Natural killer cell (primary cell): ENCODE measurements at regions not wholly inside any gene's neighbourhood (a gene's known extent, or its start where the extent isn't known, plus 50 kb on each side); places are given as distances from the start of the nearest gene placed in this dataset.
A peak's percentile ranks its signal among the peaks of the same experiment; 100 is the strongest.
"Not testable (repeated sequence)": the region's sequence is repeated elsewhere in the genome, so short reads cannot be mapped to it uniquely, and the experiment has no call there.

Source experiments
- ATAC-seq, 3 donors: fragments of 150-1000 bp in 2 of 3; fragments of 200-7000 bp in 1 of 3; cut with Tn5 transposase; 1 replicate in 1 of 3; 2 replicates in 2 of 3; pipeline ENCODE4 v1.10.0; 2021; ENCODE audit warnings: mild to moderate bottlenecking in 2 of 3, moderate library complexity in 2 of 3
- DNase-seq, 2 donors: peaks; one replicate each; pipeline versions ENCODE4 v3.0.0 to v3.0.0-alpha.2; 2013 to 2021; ENCODE audit warnings: mixed read lengths in 1 of 2
- H3K27ac ChIP-seq: one replicate; pipeline ENCODE4 v1.5.1; 2013; ENCODE audit warnings: mild to moderate bottlenecking, low read length
- H3K27me3 ChIP-seq: one replicate; pipeline ENCODE4 v1.6.1; 2013; ENCODE audit warnings: low read length; ENCODE audit not compliant: control insufficient read depth, insufficient read depth
- H3K36me3 ChIP-seq: one replicate; pipeline ENCODE4 v1.6.1; 2013; ENCODE audit warnings: low read length; ENCODE audit not compliant: control insufficient read depth, insufficient read depth
- H3K4me1 ChIP-seq: one replicate; pipeline ENCODE4 v1.6.1; 2013; ENCODE audit warnings: low read length; ENCODE audit not compliant: control insufficient read depth, insufficient read depth
- H3K4me3 ChIP-seq: one replicate; pipeline ENCODE4 v1.5.1; 2013; ENCODE audit warnings: low read length
- H3K9me3 ChIP-seq: one replicate; pipeline ENCODE4 v1.6.1; 2013; ENCODE audit warnings: low read length; ENCODE audit not compliant: control insufficient read depth, insufficient read depth
- H3K27ac Mint-ChIP-seq, 2 donors: one replicate each; pipeline ENCODE4 v1.8.0; 2022; ENCODE audit warnings: mild to moderate bottlenecking in 2 of 2, mixed read lengths in 2 of 2, moderate library complexity in 1 of 2
- H3K27me3 Mint-ChIP-seq, 2 donors: one replicate each; pipeline ENCODE4 v1.8.0; 2022; ENCODE audit warnings: low read depth in 2 of 2, mixed read lengths in 2 of 2
- H3K36me3 Mint-ChIP-seq: one replicate; pipeline ENCODE4 v1.8.0; 2022; ENCODE audit warnings: mixed read lengths
- H3K4me1 Mint-ChIP-seq, 2 donors: one replicate each; pipeline ENCODE4 v1.8.0; 2022; ENCODE audit warnings: mixed read lengths in 2 of 2
- H3K4me3 Mint-ChIP-seq: one replicate; pipeline ENCODE4 v1.8.0; 2022; ENCODE audit warnings: mild to moderate bottlenecking, moderate library complexity, mixed read lengths
- H3K9me3 Mint-ChIP-seq, 2 donors: one replicate each; pipeline ENCODE4 v1.8.0; 2022; ENCODE audit warnings: mixed read lengths in 2 of 2
- CTCF ChIP-seq: fragments of 200-600 bp; IDR thresholded peaks from one replicate; pipeline ENCODE4 v1.8.0; 2022; ENCODE audit warnings: antibody characterized with exemption
- WGBS: methylation state at CpG from one replicate; pipeline ENCODE4 v1.1.7; 2013; ENCODE audit warnings: missing lambda C conversion rate; ENCODE audit not compliant: insufficient coverage; 5-methylcytosine and 5-hydroxymethylcytosine counted together
- intact Hi-C: fragments of 100-400 bp; cut with micrococcal nuclease; formaldehyde crosslinking; loops from one replicate; pipeline ENCODE4 v1.14.2; 2022

DNA sequence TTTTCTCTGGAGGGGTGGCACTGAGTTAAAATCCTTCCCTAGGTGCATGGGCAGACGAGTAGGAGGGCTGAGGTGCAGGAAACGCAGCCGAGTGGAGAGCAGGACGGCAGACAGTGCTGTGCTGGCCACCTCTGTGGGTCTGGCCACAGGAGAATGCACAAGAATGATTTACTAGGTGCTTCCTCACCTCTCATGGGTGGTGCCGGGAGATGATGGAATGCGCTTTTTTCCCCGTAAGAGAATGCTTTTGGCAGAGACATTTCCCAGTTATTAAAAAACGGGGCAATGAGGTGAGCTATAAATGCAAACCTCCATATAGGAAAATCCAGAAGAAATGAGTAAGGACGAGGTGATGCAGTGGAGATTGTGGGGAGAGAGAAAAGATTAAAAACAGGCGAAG, 86.1 kb downstream of the ADAMTS15 start:
- WGBS, result 83% methylated on average over 10 of the region's 10 CpGs
- intact Hi-C loops, result no loop called here
- TF ChIP-seq CTCF, result no peak
- Mint-ChIP-seq H3K9me3 (no peaks in the 10 kb centered on the region), H3K36me3 (no peaks in the 10 kb centered on the region), H3K4me3 (no peak overlapping the region), H3K27ac (no peak overlapping the region), H3K27me3 (peaks cover 12 to 14% of the 10 kb centered on the region in 2 donors), H3K4me1 (no peaks in the 10 kb centered on the region)
- H3K4me3 ChIP-seq, result no peak overlapping the region
- no peak overlapping the region for H3K27ac ChIP-seq
- H3K27me3 ChIP-seq, result no peaks in the 10 kb centered on the region
- DNase-seq, result no peak
- H3K9me3 ChIP-seq, result no peaks in the 10 kb centered on the region
- ATAC-seq, result no peak
- no peaks in the 10 kb centered on the region for H3K4me1 ChIP-seq
- no peaks in the 10 kb centered on the region for H3K36me3 ChIP-seq

DNA sequence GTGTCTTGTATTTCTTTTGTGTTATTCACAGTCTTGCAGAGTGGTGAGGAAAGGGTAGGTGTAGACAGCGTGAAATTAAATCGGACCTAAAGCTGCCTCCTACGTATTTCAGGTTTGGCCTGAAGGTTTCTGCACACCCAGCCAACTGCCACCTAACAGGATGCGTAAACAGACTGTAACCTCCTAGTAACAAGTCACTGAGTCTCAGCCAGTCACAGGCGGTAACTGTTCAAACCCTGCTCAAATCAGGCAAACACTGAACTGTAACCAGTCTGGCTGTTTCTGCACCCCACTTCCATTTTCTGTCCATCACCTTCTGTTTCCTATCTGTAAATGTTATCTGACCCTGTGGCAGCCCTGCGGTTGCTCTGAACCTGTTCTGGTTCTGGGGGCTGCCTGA, 87.1 kb downstream of the ADAMTS15 start:
- no peak overlapping the region for H3K4me3 Mint-ChIP-seq
- ATAC-seq (no peak), DNase-seq (no peak)
- no peaks in the 10 kb centered on the region for H3K4me1 Mint-ChIP-seq
- no peaks in the 10 kb centered on the region for H3K9me3 Mint-ChIP-seq
- WGBS, result 18% methylated on average over 6 of the region's 6 CpGs
- Histone ChIP-seq H3K4me1 (no peaks in the 10 kb centered on the region), H3K4me3 (no peak overlapping the region), H3K27ac (no peak overlapping the region), H3K9me3 (no peaks in the 10 kb centered on the region), H3K36me3 (no peaks in the 10 kb centered on the region), H3K27me3 (no peaks in the 10 kb centered on the region)
- no peaks in the 10 kb centered on the region for H3K36me3 Mint-ChIP-seq
- TF ChIP-seq CTCF, result no peak
- intact Hi-C loops, result no loop called here
- H3K27me3 Mint-ChIP-seq, result peaks cover 15 to 17% of the 10 kb centered on the region in 2 donors
- no peak overlapping the region for H3K27ac Mint-ChIP-seq

- no peak for TF ChIP-seq CTCF
- no peak overlapping the region for H3K27ac ChIP-seq
- H3K4me3 Mint-ChIP-seq, result no peak overlapping the region
- peak in 1 of 3 donors; percentile 28 for ATAC-seq
- H3K9me3 ChIP-seq, result no peaks in the 10 kb centered on the region
- WGBS, result 88% methylated on average over 11 of the region's 11 CpGs
- H3K36me3 ChIP-seq, result no peaks in the 10 kb centered on the region
- no peaks in the 10 kb centered on the region for H3K9me3 Mint-ChIP-seq
- H3K27me3 ChIP-seq, result no peaks in the 10 kb centered on the region
- H3K4me1 ChIP-seq, result no peaks in the 10 kb centered on the region
- H3K36me3 Mint-ChIP-seq, result no peaks in the 10 kb centered on the region
- peaks cover 17 to 19% of the 10 kb centered on the region in 2 donors for H3K27me3 Mint-ChIP-seq
- DNase-seq, result no peak
- no peak overlapping the region for H3K27ac Mint-ChIP-seq
- intact Hi-C loops, result no loop called here
- no peaks in the 10 kb centered on the region for H3K4me1 Mint-ChIP-seq
- no peak overlapping the region for H3K4me3 ChIP-seq
These were observed 87.9 kb downstream of the ADAMTS15 start for GRCh38 chr11:130536106-130537040.

GRCh38 chr11:130539680-130540079, 91.2 kb downstream of the ADAMTS15 start:
- DNase-seq, H3K36me3 Mint-ChIP-seq, ATAC-seq, H3K4me3 Mint-ChIP-seq, intact Hi-C loops, H3K9me3 ChIP-seq, H3K4me1 ChIP-seq, H3K27ac ChIP-seq, H3K27me3 ChIP-seq, H3K36me3 ChIP-seq, H3K4me3 ChIP-seq, H3K4me1 Mint-ChIP-seq, H3K9me3 Mint-ChIP-seq, H3K27ac Mint-ChIP-seq: not testable (repeated sequence)
- 90% methylated on average over 1 of the region's 1 CpG for WGBS
- peaks cover 28 to 32% of the 10 kb centered on the region in 2 donors for H3K27me3 Mint-ChIP-seq
